HFF-Myc (cell line): ENCODE measurements at regions not wholly inside any gene's neighbourhood (a gene's known extent, or its start where the extent isn't known, plus 50 kb on each side); places are given as distances from the start of the nearest gene placed in this dataset.
"Not testable (repeated sequence)": the region's sequence is repeated elsewhere in the genome, so short reads cannot be mapped to it uniquely, and the experiment has no call there.

ENCODE experiments used
- DNase-seq: peaks from one replicate; pipeline ENCODE4 v3.0.0-alpha.2; 2011; ENCODE audit warnings: low read depth; ENCODE audit errors: extremely low read depth
- H3K4me3 ChIP-seq: replicated peaks from 2 replicates; pipeline ENCODE4 v1.5.1; 2011; ENCODE audit warnings: low read depth, mild to moderate bottlenecking, control low read depth, low read length
- CTCF ChIP-seq: IDR thresholded peaks from 2 replicates; pipeline ENCODE4 v1.5.1; 2012; ENCODE audit warnings: mild to moderate bottlenecking, low read depth, low read length, control low read depth; ENCODE audit errors: missing control alignments

DNA sequence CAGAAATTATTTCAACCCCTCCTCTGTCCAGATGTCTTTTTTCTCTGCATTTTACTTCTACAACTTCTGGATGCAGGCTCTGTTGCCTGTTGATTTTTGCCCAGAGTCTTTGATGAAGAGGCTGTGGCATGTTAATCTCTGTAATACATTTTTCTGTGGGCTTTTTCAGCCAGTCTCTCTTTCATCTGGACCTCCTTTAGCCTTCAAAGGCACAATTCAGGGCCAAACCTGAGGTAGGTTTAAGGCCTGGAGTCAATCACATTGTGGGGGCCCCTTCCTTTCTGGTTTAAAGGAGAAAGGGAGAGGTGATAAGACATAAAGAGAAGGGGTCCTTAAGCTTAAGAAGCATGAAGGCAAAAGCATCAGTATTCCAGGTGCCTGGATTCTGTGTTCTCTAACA, 553.7 kb downstream of the FLRT2 start:
- no peak overlapping the region for H3K4me3 ChIP-seq
- DNase-seq: no peak
- no peak for TF ChIP-seq CTCF

- no peak for TF ChIP-seq CTCF
- no peak overlapping the region for H3K4me3 ChIP-seq
- DNase-seq: no peak
Measured at GRCh38 chr14:86072116-86072894, 542.4 kb downstream of the FLRT2 start.

- DNase-seq: no peak
- TF ChIP-seq CTCF: no peak
- H3K4me3 ChIP-seq: no peak overlapping the region
Measured at GRCh38 chr14:86066651-86067050, 536.7 kb downstream of the FLRT2 start.

DNA sequence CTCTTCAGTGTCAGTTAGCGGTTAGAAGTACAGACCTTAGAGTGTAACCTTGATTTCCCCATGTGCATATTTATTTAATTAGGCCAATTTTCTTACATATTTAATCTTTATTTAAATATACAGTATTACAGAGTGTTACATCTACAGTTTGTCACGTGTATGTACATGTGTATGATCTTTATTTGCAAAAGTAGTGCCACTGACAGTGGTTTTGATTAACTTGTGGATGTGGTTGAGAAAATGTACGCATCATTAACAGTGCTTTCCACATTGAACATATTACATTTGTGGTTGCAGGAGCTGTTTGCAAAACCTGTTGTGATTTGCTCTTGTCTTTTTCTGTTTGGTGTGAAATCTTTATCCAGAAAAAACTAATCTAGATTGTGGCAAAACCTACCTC, 535.5 kb downstream of the FLRT2 start:
- TF ChIP-seq CTCF: no peak
- H3K4me3 ChIP-seq: no peak overlapping the region
- no peak for DNase-seq

GRCh38 chr14:86064595-86064994, 534.7 kb downstream of the FLRT2 start:
- DNase-seq, H3K4me3 ChIP-seq: not testable (repeated sequence)

- peak; percentile 67 for TF ChIP-seq CTCF
- no peak for DNase-seq
Measured at GRCh38 chr14:86057018-86057667, 527.2 kb downstream of the FLRT2 start.

DNA sequence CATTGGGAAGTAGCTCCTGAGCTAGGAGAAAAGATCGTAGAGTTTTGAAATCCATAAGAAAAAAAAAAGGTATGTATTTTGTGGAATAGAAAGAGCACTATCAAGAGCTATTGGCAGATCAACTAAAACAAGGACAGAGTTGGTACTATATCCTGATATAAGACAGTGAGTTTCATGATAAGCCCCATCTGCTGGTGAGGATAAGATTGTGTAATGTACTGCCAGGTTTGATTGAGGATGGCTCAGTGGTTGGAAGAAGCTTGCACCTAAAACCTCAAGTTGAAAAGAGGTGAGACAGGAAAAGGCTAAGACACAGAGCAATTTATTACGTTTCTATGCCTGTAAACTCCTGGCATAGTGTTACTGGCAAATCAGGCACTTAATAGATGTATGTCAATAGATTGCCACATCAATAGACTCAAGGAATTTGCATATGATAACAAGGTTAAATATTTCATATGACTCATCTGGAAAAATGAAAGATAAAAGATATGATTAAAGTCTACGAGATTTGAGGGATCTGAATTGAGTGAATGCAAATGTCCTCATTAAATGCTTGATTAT, 525.6 kb downstream of the FLRT2 start:
- H3K4me3 ChIP-seq: no peak overlapping the region
- TF ChIP-seq CTCF: no peak
- DNase-seq: no peak

More at GRCh38 chr14:86057018-86057667, 527.2 kb downstream of the FLRT2 start:
- H3K4me3 ChIP-seq: no peak overlapping the region
